Naive thymus-derived CD4-positive, alpha-beta T cell (primary cell): ENCODE measurements at regions not wholly inside any gene's neighbourhood (a gene's known extent, or its start where the extent isn't known, plus 50 kb on each side); places are given as distances from the start of the nearest gene placed in this dataset.
"Not testable (repeated sequence)": the region's sequence is repeated elsewhere in the genome, so short reads cannot be mapped to it uniquely, and the experiment has no call there.

Experiments used
- ATAC-seq: fragments of 150-1000 bp; cut with Tn5 transposase; 2 replicates; pipeline ENCODE4 v1.10.0; 2021; ENCODE audit warnings: mild to moderate bottlenecking, moderate library complexity
- CTCF ChIA-PET: fragments of 350-600 bp; sonication (Branson Sonifier 250); formaldehyde crosslinking; loops from one replicate; lab custom pipeline; 2021; ENCODE audit warnings: antibody characterized with exemption; lab: Charles Lee
- POLR2A ChIA-PET: fragments of 350-600 bp; sonication (Branson Sonifier 250); formaldehyde crosslinking; loops from one replicate; lab custom pipeline; 2021; ENCODE audit warnings: antibody characterized with exemption, inconsistent platforms; lab: Charles Lee
- DNase-seq, 9 donors: peaks; one replicate each; pipeline versions ENCODE4 v3.0.0 to v3.0.0-alpha.2; 2020 to 2022; ENCODE audit warnings: mixed read lengths in 1 of 9
- H3K27ac ChIP-seq: one replicate; pipeline ENCODE4 v1.7.0; 2013; ENCODE audit warnings: mild to moderate bottlenecking, low read depth, low read length, moderate library complexity
- H3K27me3 ChIP-seq, 2 donors: one replicate each; pipeline ENCODE4 v1.7.0; 2013; ENCODE audit warnings: low read length in 2 of 2, mild to moderate bottlenecking in 2 of 2, moderate library complexity in 2 of 2; ENCODE audit not compliant: control insufficient read depth in 2 of 2, insufficient read depth in 2 of 2
- H3K36me3 ChIP-seq, 3 experiments: 1 replicate in 2 of 3; 2 replicates in 1 of 3; pipeline ENCODE4 v1.7.0; 2013; ENCODE audit warnings: low read length in 3 of 3, mild to moderate bottlenecking in 3 of 3, moderate library complexity in 1 of 3; ENCODE audit not compliant: insufficient read depth in 3 of 3, control insufficient read depth in 2 of 3
- H3K4me1 ChIP-seq, 2 donors: one replicate each; pipeline ENCODE4 v1.7.0; 2013; ENCODE audit warnings: low read length in 2 of 2, mild to moderate bottlenecking in 2 of 2, moderate library complexity in 1 of 2; ENCODE audit not compliant: control insufficient read depth in 2 of 2, insufficient read depth in 2 of 2
- H3K4me3 ChIP-seq: 2 replicates; pipeline ENCODE4 v1.7.0; 2013; ENCODE audit warnings: mild to moderate bottlenecking, low read length
- H3K9me3 ChIP-seq, 3 experiments: 1 replicate in 2 of 3; 2 replicates in 1 of 3; pipeline ENCODE4 v1.7.0; 2013; ENCODE audit warnings: low read length in 3 of 3; ENCODE audit not compliant: control insufficient read depth in 2 of 3
- H3K27ac Mint-ChIP-seq, 9 donors: one replicate each; pipeline ENCODE4 v1.8.0; 2020 to 2022; ENCODE audit warnings: mixed read lengths in 9 of 9, mild to moderate bottlenecking in 8 of 9, moderate library complexity in 5 of 9, inconsistent platforms in 2 of 9
- H3K27me3 Mint-ChIP-seq, 5 donors: one replicate each; pipeline ENCODE4 v1.8.0; 2021 to 2022; ENCODE audit warnings: mixed read lengths in 5 of 5, mild to moderate bottlenecking in 1 of 5
- H3K36me3 Mint-ChIP-seq, 5 donors: one replicate each; pipeline ENCODE4 v1.8.0; 2020 to 2022; ENCODE audit warnings: mixed read lengths in 5 of 5, mild to moderate bottlenecking in 3 of 5, inconsistent platforms in 1 of 5
- H3K4me1 Mint-ChIP-seq, 7 donors: one replicate each; pipeline ENCODE4 v1.8.0; 2020 to 2022; ENCODE audit warnings: mixed read lengths in 7 of 7, mild to moderate bottlenecking in 3 of 7, inconsistent platforms in 1 of 7
- H3K4me3 Mint-ChIP-seq, 10 donors: one replicate each; pipeline ENCODE4 v1.8.0; 2020 to 2022; ENCODE audit warnings: mild to moderate bottlenecking in 10 of 10, mixed read lengths in 10 of 10, moderate library complexity in 6 of 10, inconsistent platforms in 2 of 10
- H3K9me3 Mint-ChIP-seq, 11 donors: one replicate each; pipeline ENCODE4 v1.8.0; 2020 to 2022; ENCODE audit warnings: mixed read lengths in 11 of 11, mild to moderate bottlenecking in 4 of 11, inconsistent platforms in 1 of 11, moderate library complexity in 1 of 11
- intact Hi-C, 2 donors: fragments of 100-400 bp; cut with micrococcal nuclease; formaldehyde crosslinking; loops; one replicate each; pipeline ENCODE4 v1.15.1; 2023

DNA sequence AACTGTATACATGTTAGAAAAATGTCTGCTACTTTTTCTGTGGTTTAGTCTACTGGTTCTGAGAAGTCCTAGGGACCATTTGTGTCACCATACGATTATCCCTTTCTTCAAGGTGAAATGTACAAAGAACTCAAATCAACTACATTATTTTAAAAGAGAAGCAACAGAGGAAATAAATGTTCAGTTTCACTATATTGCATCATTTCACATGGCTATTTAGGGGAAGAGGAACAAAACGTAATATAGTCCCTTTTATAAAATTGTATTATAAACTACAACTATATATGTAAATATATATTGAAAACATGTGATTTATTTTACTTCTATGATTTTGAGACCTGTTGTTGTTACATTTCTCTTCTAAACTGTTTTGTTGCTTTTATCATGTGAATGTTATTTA lies 1308.0 kb downstream of the EPHA7 start:
- H3K4me1 ChIP-seq = no peaks in the 10 kb centered on the region
- H3K27me3 ChIP-seq = no peaks in the 10 kb centered on the region
- intact Hi-C loops = no loop called here
- Mint-ChIP-seq H3K4me3 (no peak overlapping the region), H3K36me3 (no peaks in the 10 kb centered on the region), H3K27ac (no peak overlapping the region), H3K4me1 (no peaks in the 10 kb centered on the region), H3K9me3 (peaks cover 0 to 22% (median 3%) of the 10 kb centered on the region in 11 donors), H3K27me3 (no peaks in the 10 kb centered on the region)
- H3K4me3 ChIP-seq = no peak overlapping the region
- no peaks in the 10 kb centered on the region for H3K9me3 ChIP-seq
- DNase-seq (no peak), ATAC-seq (no peak)
- ChIA-PET POLR2A (no interaction called here), CTCF (no interaction called here)
- H3K36me3 ChIP-seq = no peaks in the 10 kb centered on the region
- no peak overlapping the region for H3K27ac ChIP-seq

DNA sequence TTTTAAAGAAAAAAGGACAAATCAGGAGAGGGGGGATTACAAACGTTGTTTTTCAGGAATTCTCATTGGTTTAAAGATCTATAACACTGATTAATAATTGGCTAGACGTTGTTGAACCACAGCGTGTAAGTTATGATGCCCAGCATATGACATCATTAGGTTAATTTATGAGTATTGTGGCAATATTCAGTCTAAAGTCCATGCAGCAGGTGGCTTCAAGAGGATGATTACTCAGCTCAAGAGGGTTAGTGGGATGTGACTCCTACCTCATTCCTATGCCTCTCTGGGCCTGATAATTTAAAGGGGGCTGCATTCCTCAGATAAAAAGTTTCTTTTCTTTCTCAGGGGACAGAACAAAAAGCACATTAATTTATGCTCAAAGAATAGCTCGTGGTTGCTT lies 1309.0 kb downstream of the EPHA7 start:
- H3K27ac Mint-ChIP-seq = no peak overlapping the region
- Histone ChIP-seq H3K27me3 (no peaks in the 10 kb centered on the region), H3K9me3 (no peaks in the 10 kb centered on the region), H3K27ac (no peak overlapping the region), H3K4me1 (no peaks in the 10 kb centered on the region), H3K4me3 (no peak overlapping the region), H3K36me3 (no peaks in the 10 kb centered on the region)
- H3K4me3 Mint-ChIP-seq = no peak overlapping the region
- no peak for DNase-seq
- peaks cover 0 to 27% (median 3%) of the 10 kb centered on the region in 11 donors for H3K9me3 Mint-ChIP-seq
- ATAC-seq = no peak
- H3K4me1 Mint-ChIP-seq = no peaks in the 10 kb centered on the region
- ChIA-PET POLR2A (no interaction called here), CTCF (interaction anchor here (0.6 kb wide), 1 partner anchor 14 kb away, joined by 3 read pairs; no protein-coding TSS in a partner anchor)
- H3K27me3 Mint-ChIP-seq = no peaks in the 10 kb centered on the region
- intact Hi-C loops = no loop called here
- H3K36me3 Mint-ChIP-seq = no peaks in the 10 kb centered on the region

DNA sequence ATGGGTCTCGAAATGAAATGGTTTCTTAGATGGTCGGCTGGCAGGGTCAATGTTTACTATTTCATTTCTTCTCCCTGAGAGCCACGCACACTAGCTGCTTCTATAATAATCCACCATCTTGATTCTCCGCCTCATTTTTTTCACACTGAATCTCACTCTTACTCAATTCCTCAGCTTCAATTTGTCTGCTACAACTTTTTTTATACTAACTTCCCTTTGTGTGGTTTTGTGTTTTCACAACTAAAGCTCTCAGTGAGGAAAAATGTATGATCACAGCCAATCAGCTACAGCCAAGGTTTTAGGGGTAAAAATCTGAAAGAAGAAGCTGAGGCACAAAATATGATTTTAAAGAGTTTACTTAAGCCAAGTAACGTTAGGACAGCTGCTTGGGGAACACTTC lies 1309.4 kb downstream of the EPHA7 start:
- no peak for ATAC-seq
- no peak overlapping the region for H3K4me3 Mint-ChIP-seq

DNA sequence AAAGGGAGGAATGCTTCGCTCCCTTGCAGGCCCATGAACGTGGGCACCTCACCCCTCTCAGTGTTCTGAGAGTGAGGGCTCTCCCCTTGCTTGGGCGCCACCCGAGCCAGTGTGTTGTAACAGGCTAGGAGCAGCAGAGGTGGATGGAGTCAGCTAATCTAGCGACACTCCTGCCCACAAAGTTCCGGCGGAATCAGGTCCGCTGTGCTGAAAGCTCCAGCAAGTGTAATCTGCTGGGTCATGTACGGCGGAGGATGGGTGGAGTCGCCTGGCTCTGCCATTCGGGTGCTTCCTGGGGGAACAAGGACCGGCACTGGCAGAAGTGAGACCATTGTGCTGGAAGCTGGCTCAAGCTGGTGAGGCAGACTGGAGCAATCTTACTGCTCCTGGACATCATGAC lies 1310.1 kb downstream of the EPHA7 start:
- Histone ChIP-seq H3K27ac (no peak overlapping the region), H3K4me3 (no peak overlapping the region), H3K9me3 (no peaks in the 10 kb centered on the region), H3K27me3 (no peaks in the 10 kb centered on the region), H3K36me3 (no peaks in the 10 kb centered on the region), H3K4me1 (no peaks in the 10 kb centered on the region)
- Mint-ChIP-seq H3K4me1 (no peaks in the 10 kb centered on the region), H3K27ac (no peak overlapping the region), H3K36me3 (no peaks in the 10 kb centered on the region), H3K4me3 (no peak overlapping the region), H3K9me3 (peaks cover 0 to 30% (median 6%) of the 10 kb centered on the region in 11 donors), H3K27me3 (no peaks in the 10 kb centered on the region)
- ATAC-seq (no peak), DNase-seq (no peak)
- intact Hi-C loops = no loop called here
- CTCF ChIA-PET = no interaction called here
- POLR2A ChIA-PET = no interaction called here

More for the DNA sequence above, 1309.4 kb downstream of the EPHA7 start:
- Mint-ChIP-seq H3K4me1 (no peaks in the 10 kb centered on the region), H3K27me3 (no peaks in the 10 kb centered on the region), H3K36me3 (no peaks in the 10 kb centered on the region), H3K27ac (no peak overlapping the region), H3K9me3 (peaks cover 0 to 30% (median 4%) of the 10 kb centered on the region in 11 donors)
- H3K4me3 ChIP-seq = no peak overlapping the region
- CTCF ChIA-PET = interaction anchor here (0.6 kb wide), 1 partner anchor 15 kb away, joined by 3 read pairs; no protein-coding TSS in a partner anchor
- no peaks in the 10 kb centered on the region for H3K36me3 ChIP-seq
- H3K4me1 ChIP-seq = no peaks in the 10 kb centered on the region
- no peak overlapping the region for H3K27ac ChIP-seq
- intact Hi-C loops = no loop called here
- no peak for DNase-seq
- POLR2A ChIA-PET = no interaction called here
- H3K9me3 ChIP-seq = no peaks in the 10 kb centered on the region
- no peaks in the 10 kb centered on the region for H3K27me3 ChIP-seq

DNA sequence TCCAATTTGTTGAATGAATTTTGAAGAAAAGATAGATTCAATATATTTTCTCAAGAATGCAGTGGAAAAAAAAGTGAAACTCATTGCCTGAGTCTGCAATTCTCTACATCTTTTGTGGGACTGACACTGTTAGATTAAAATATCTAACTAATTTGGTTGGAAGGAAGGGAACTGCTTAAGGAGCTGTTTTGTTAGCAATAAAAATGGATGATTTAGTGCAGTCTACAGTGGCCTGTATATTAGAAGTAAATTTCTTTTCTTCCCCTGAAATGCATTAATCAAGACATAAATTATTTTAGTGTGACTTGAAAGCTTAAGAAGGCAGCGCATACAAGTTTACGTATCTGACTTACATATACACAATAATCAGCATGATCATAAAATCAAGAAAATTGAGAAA lies 1332.6 kb downstream of the EPHA7 start:
- Mint-ChIP-seq H3K4me1 (no peaks in the 10 kb centered on the region), H3K4me3 (no peak overlapping the region), H3K27ac (no peak overlapping the region), H3K9me3 (peaks cover 0 to 19% (median 9%) of the 10 kb centered on the region in 11 donors), H3K36me3 (no peaks in the 10 kb centered on the region), H3K27me3 (no peaks in the 10 kb centered on the region)
- no peaks in the 10 kb centered on the region for H3K9me3 ChIP-seq
- H3K4me3 ChIP-seq = no peak overlapping the region
- intact Hi-C loops = no loop called here
- H3K27ac ChIP-seq = no peak overlapping the region
- no peaks in the 10 kb centered on the region for H3K27me3 ChIP-seq
- DNase-seq (no peak), ATAC-seq (no peak)
- CTCF ChIA-PET = no interaction called here
- POLR2A ChIA-PET = no interaction called here
- H3K36me3 ChIP-seq = no peaks in the 10 kb centered on the region
- no peaks in the 10 kb centered on the region for H3K4me1 ChIP-seq

DNA sequence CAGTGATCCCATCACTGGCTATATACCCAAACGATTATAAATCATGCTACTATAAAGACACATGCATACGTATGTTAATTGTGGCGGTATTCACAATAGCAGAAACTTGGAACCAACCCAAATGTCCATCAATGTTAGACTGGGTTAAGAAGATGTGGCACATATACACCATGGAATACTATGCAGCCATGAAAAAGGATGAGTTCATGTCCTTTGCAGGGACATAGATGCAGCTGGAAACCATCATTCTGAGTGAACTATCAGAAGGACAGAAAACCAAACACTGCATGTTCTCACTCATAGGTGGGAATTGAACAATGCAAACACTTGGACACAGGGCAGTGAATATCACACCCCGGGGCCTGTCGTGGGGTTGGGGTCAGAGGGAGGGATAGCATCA lies 1335.4 kb downstream of the EPHA7 start:
- POLR2A ChIA-PET, CTCF ChIA-PET: not testable (repeated sequence)
- H3K9me3 Mint-ChIP-seq = peaks cover 0 to 36% (median 15%) of the 10 kb centered on the region in 11 donors

DNA sequence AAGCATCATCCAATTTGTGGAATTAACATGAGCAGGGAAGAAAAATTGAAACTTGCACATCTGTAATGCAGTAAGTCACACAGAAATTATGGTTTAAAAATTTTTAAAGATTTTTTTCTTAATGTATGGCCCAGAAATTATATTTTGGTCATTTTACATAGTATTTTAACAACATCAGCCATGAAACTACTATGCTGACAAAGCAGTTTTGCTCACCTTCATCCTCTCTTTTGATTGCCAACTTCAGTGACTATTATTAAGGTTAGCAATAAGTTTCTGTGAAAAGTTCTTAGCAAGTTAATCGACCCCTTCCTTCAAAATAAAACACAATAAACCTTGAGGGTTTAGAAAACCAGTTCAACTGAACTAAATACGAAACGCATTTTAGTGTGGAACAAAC lies 1347.0 kb downstream of the EPHA7 start:
- no peak for DNase-seq
- H3K36me3 Mint-ChIP-seq = no peaks in the 10 kb centered on the region
- H3K9me3 Mint-ChIP-seq = peaks cover 0 to 8% (median 2%) of the 10 kb centered on the region in 11 donors
- POLR2A ChIA-PET = no interaction called here
- H3K4me1 Mint-ChIP-seq = no peaks in the 10 kb centered on the region
- intact Hi-C loops = no loop called here
- Histone ChIP-seq H3K4me1 (no peaks in the 10 kb centered on the region), H3K36me3 (no peaks in the 10 kb centered on the region), H3K9me3 (no peaks in the 10 kb centered on the region), H3K27ac (no peak overlapping the region), H3K27me3 (no peaks in the 10 kb centered on the region), H3K4me3 (no peak overlapping the region)
- no peak overlapping the region for H3K4me3 Mint-ChIP-seq
- no peaks in the 10 kb centered on the region for H3K27me3 Mint-ChIP-seq
- H3K27ac Mint-ChIP-seq = no peak overlapping the region
- CTCF ChIA-PET = no interaction called here
- ATAC-seq = no peak

More for the DNA sequence above, 1335.4 kb downstream of the EPHA7 start:
- H3K27ac Mint-ChIP-seq, H3K36me3 ChIP-seq, H3K9me3 ChIP-seq, H3K27me3 Mint-ChIP-seq, H3K4me3 ChIP-seq, H3K36me3 Mint-ChIP-seq, DNase-seq, H3K27ac ChIP-seq, H3K4me1 Mint-ChIP-seq, H3K4me1 ChIP-seq, H3K27me3 ChIP-seq, H3K4me3 Mint-ChIP-seq, intact Hi-C loops, ATAC-seq: not testable (repeated sequence)
